H9 (cell line): ENCODE measurements at regions not wholly inside any gene's neighbourhood (a gene's known extent, or its start where the extent isn't known, plus 50 kb on each side); places are given as distances from the start of the nearest gene placed in this dataset.

ENCODE experiments used
- DNase-seq: peaks from one replicate; pipeline ENCODE4 v3.0.0-alpha.2; 2017
- H2AFZ ChIP-seq: one replicate; pipeline ENCODE4 v1.6.1; 2013; ENCODE audit warnings: mild to moderate bottlenecking, low read length, control low read depth, moderate library complexity
- H2AK5ac ChIP-seq: 2 replicates; pipeline ENCODE4 v1.6.1; 2013; ENCODE audit warnings: low read length, control low read depth, mixed read lengths; ENCODE audit not compliant: insufficient read length
- H2BK120ac ChIP-seq: one replicate; pipeline ENCODE4 v1.6.1; 2013; ENCODE audit warnings: low read depth, mild to moderate bottlenecking, low read length, control low read depth, inconsistent platforms; ENCODE audit not compliant: poor library complexity, severe bottlenecking
- H2BK12ac ChIP-seq: 2 replicates; pipeline ENCODE4 v1.6.1; 2013; ENCODE audit warnings: low read length, control low read depth, mixed read lengths, low read depth; ENCODE audit not compliant: insufficient read length
- H2BK15ac ChIP-seq: 2 replicates; pipeline ENCODE4 v1.6.1; 2013; ENCODE audit warnings: low read depth, low read length, control low read depth
- H2BK20ac ChIP-seq: one replicate; pipeline ENCODE4 v1.6.1; 2013; ENCODE audit warnings: low read depth, mild to moderate bottlenecking, low read length, control low read depth, inconsistent platforms; ENCODE audit not compliant: poor library complexity, severe bottlenecking
- H2BK5ac ChIP-seq: 2 replicates; pipeline ENCODE4 v1.6.1; 2013; ENCODE audit warnings: low read length, control low read depth, mixed read lengths; ENCODE audit not compliant: insufficient read length
- H3K14ac ChIP-seq: 2 replicates; pipeline ENCODE4 v1.6.1; 2013; ENCODE audit warnings: low read length, control low read depth; ENCODE audit not compliant: insufficient read depth
- H3K18ac ChIP-seq: 2 replicates; pipeline ENCODE4 v1.6.1; 2013; ENCODE audit warnings: low read depth, mild to moderate bottlenecking, mixed read lengths, low read length, control low read depth; ENCODE audit not compliant: insufficient read length
- H3K23ac ChIP-seq: 2 replicates; pipeline ENCODE4 v1.6.1; 2013; ENCODE audit warnings: low read length, control low read depth, mixed read lengths, low read depth; ENCODE audit not compliant: insufficient read length
- H3K23me2 ChIP-seq: 2 replicates; pipeline ENCODE4 v1.6.1; 2013; ENCODE audit warnings: low read depth, mild to moderate bottlenecking, mixed read lengths, low read length, control low read depth; ENCODE audit not compliant: insufficient read length, poor library complexity, severe bottlenecking
- H3K27ac ChIP-seq: 2 replicates; pipeline ENCODE4 v1.5.1; 2013; ENCODE audit warnings: low read length, control low read depth, mixed read lengths, low read depth; ENCODE audit not compliant: insufficient read length
- H3K27me3 ChIP-seq: 2 replicates; pipeline ENCODE4 v1.6.1; 2013; ENCODE audit warnings: low read length, control low read depth, inconsistent platforms; ENCODE audit not compliant: insufficient read depth
- H3K4ac ChIP-seq: 2 replicates; pipeline ENCODE4 v1.6.1; 2013; ENCODE audit warnings: low read depth, mild to moderate bottlenecking, control low read depth, inconsistent platforms, low read length, moderate library complexity
- H3K4me1 ChIP-seq: 2 replicates; pipeline ENCODE4 v1.6.1; 2013; ENCODE audit warnings: low read length, control low read depth, inconsistent platforms; ENCODE audit not compliant: insufficient read depth
- H3K4me2 ChIP-seq: 2 replicates; pipeline ENCODE4 v1.6.1; 2013; ENCODE audit warnings: low read length, control low read depth, mixed read lengths; ENCODE audit not compliant: insufficient read length, insufficient read depth
- H3K56ac ChIP-seq: 2 replicates; pipeline ENCODE4 v1.6.1; 2013; ENCODE audit warnings: low read depth, mild to moderate bottlenecking, mixed read lengths, low read length, control low read depth; ENCODE audit not compliant: insufficient read length
- H3K79me1 ChIP-seq: 2 replicates; pipeline ENCODE4 v1.6.1; 2013; ENCODE audit warnings: low read depth, mild to moderate bottlenecking, moderate library complexity, low read length, control low read depth, inconsistent platforms; ENCODE audit not compliant: insufficient read depth, poor library complexity, severe bottlenecking
- H3K79me2 ChIP-seq: 2 replicates; pipeline ENCODE4 v1.6.1; 2013; ENCODE audit warnings: low read length, control low read depth, inconsistent platforms; ENCODE audit not compliant: insufficient read depth
- H3K9ac ChIP-seq: 2 replicates; pipeline ENCODE4 v1.6.1; 2013; ENCODE audit warnings: low read length, control low read depth, mixed read lengths; ENCODE audit not compliant: insufficient read length; ENCODE audit errors: extremely low read depth
- H3K9me3 ChIP-seq: one replicate; pipeline ENCODE4 v1.6.1; 2013; ENCODE audit warnings: low read depth, low read length, inconsistent platforms; ENCODE audit not compliant: control insufficient read depth
- H3T11ph ChIP-seq: one replicate; pipeline ENCODE4 v1.6.1; 2013; ENCODE audit warnings: mild to moderate bottlenecking, low read length, control low read depth, inconsistent platforms
- H4K20me1 ChIP-seq: one replicate; pipeline ENCODE4 v1.6.1; 2013; ENCODE audit not compliant: control insufficient read depth, insufficient read length, insufficient read depth
- H4K5ac ChIP-seq: 2 replicates; pipeline ENCODE4 v1.6.1; 2013; ENCODE audit warnings: low read depth, mild to moderate bottlenecking, mixed read lengths, low read length, control low read depth; ENCODE audit not compliant: insufficient read length
- H4K8ac ChIP-seq: replicated peaks from 2 replicates; pipeline ENCODE4 v1.6.1; 2013; ENCODE audit warnings: low read length, control low read depth, mixed read lengths, low read depth; ENCODE audit not compliant: insufficient read length
- H4K91ac ChIP-seq: 2 replicates; pipeline ENCODE4 v1.6.1; 2013; ENCODE audit warnings: low read depth, mild to moderate bottlenecking, moderate library complexity, mixed read lengths, low read length, control low read depth; ENCODE audit not compliant: insufficient read length
- H3K27ac Mint-ChIP-seq, 3 experiments: 2 replicates in 2 of 3; 3 replicates in 1 of 3; pipeline ENCODE4 v1.8.0; 2020 to 2021; ENCODE audit warnings: mixed read lengths in 3 of 3, mild to moderate bottlenecking in 1 of 3, moderate library complexity in 1 of 3
- H3K27me3 Mint-ChIP-seq: 2 replicates; pipeline ENCODE4 v1.8.0; 2021; ENCODE audit warnings: low read depth, mild to moderate bottlenecking, moderate library complexity, mixed read lengths
- H3K36me3 Mint-ChIP-seq, 3 experiments: 2 replicates in 2 of 3; 3 replicates in 1 of 3; pipeline ENCODE4 v1.8.0; 2020 to 2021; ENCODE audit warnings: low read depth in 3 of 3, mixed read lengths in 3 of 3; ENCODE audit not compliant: insufficient read depth in 1 of 3
- H3K4me1 Mint-ChIP-seq, 2 experiments: 2 replicates each; pipeline ENCODE4 v1.8.0; 2020; ENCODE audit warnings: mixed read lengths in 2 of 2
- H3K4me3 Mint-ChIP-seq, 2 experiments: 2 replicates in 1 of 2; 3 replicates in 1 of 2; pipeline ENCODE4 v1.8.0; 2020 to 2021; ENCODE audit warnings: mild to moderate bottlenecking in 2 of 2, mixed read lengths in 2 of 2, moderate library complexity in 1 of 2
- H3K9me3 Mint-ChIP-seq, 2 experiments: 2 replicates in 1 of 2; 3 replicates in 1 of 2; pipeline ENCODE4 v1.8.0; 2020; ENCODE audit warnings: mild to moderate bottlenecking in 2 of 2, mixed read lengths in 2 of 2, moderate library complexity in 1 of 2
- WGBS: extraction: QIAGEN DNeasy Blood & Tissue Kit; methylation state at CpG from one replicate; pipeline ENCODE4 v1.1.7; 2013; ENCODE audit warnings: missing lambda C conversion rate, low lambda C conversion rate, mixed read lengths; ENCODE audit not compliant: insufficient read length; ENCODE audit errors: extremely low coverage; 5-methylcytosine and 5-hydroxymethylcytosine counted together
- TF ChIP-seq, protein P1 (sequence below): fragments of 200-600 bp; sonication (generic); conservative IDR thresholded peaks from 3 replicates; pipeline ENCODE4 v1.8.0; 2021; ENCODE audit warnings: antibody characterized with exemption, mild to moderate bottlenecking

- no peak overlapping the region for H3K18ac ChIP-seq
- no peak overlapping the region for H4K5ac ChIP-seq
- no peaks in the 10 kb centered on the region for H3K27me3 ChIP-seq
- no peak overlapping the region for H3K14ac ChIP-seq
- H3K9ac ChIP-seq, result no peak overlapping the region
- H2BK15ac ChIP-seq, result no peak overlapping the region
- H3K4ac ChIP-seq, result no peak overlapping the region
- H2BK120ac ChIP-seq, result no peak overlapping the region
- H3K4me1 Mint-ChIP-seq, result no peaks in the 10 kb centered on the region
- H3K4me1 ChIP-seq, result no peaks in the 10 kb centered on the region
- no peak overlapping the region for H3T11ph ChIP-seq
- H3K27me3 Mint-ChIP-seq, result no peaks in the 10 kb centered on the region
- H3K23me2 ChIP-seq, result no peaks in the 10 kb centered on the region
- no peaks in the 10 kb centered on the region for H3K79me2 ChIP-seq
- no CpG with 5 or more reads among the region's 2 CpGs for WGBS
- no peak overlapping the region for H3K56ac ChIP-seq
- H3K9me3 ChIP-seq, result no peaks in the 10 kb centered on the region
- H3K4me2 ChIP-seq, result no peak overlapping the region
- no peak for DNase-seq
- no peak overlapping the region for H2AFZ ChIP-seq
- H2AK5ac ChIP-seq, result no peak overlapping the region
- no peaks in the 10 kb centered on the region for H3K36me3 Mint-ChIP-seq
- H4K20me1 ChIP-seq, result no peaks in the 10 kb centered on the region
- no peak overlapping the region for H2BK5ac ChIP-seq
- no peaks in the 10 kb centered on the region for H3K9me3 Mint-ChIP-seq
- no peak overlapping the region for H3K27ac ChIP-seq
- TF ChIP-seq, protein P1, sequence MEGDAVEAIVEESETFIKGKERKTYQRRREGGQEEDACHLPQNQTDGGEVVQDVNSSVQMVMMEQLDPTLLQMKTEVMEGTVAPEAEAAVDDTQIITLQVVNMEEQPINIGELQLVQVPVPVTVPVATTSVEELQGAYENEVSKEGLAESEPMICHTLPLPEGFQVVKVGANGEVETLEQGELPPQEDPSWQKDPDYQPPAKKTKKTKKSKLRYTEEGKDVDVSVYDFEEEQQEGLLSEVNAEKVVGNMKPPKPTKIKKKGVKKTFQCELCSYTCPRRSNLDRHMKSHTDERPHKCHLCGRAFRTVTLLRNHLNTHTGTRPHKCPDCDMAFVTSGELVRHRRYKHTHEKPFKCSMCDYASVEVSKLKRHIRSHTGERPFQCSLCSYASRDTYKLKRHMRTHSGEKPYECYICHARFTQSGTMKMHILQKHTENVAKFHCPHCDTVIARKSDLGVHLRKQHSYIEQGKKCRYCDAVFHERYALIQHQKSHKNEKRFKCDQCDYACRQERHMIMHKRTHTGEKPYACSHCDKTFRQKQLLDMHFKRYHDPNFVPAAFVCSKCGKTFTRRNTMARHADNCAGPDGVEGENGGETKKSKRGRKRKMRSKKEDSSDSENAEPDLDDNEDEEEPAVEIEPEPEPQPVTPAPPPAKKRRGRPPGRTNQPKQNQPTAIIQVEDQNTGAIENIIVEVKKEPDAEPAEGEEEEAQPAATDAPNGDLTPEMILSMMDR, result no peak
- H2BK12ac ChIP-seq, result no peak overlapping the region
- no peaks in the 10 kb centered on the region for H3K79me1 ChIP-seq
- H3K27ac Mint-ChIP-seq, result no peak overlapping the region
- no peak overlapping the region for H2BK20ac ChIP-seq
- H4K91ac ChIP-seq, result no peak overlapping the region
- H3K23ac ChIP-seq, result no peak overlapping the region
- no peak overlapping the region for H3K4me3 Mint-ChIP-seq
- H4K8ac ChIP-seq, result no peak overlapping the region
Observed at GRCh38 chr1:198856601-198857000, 217.8 kb downstream of the PTPRC start.
